C1 segment of cervical spinal cord (tissue), 14 donors: ENCODE measurements at regions not wholly inside any gene's neighbourhood (a gene's known extent, or its start where the extent isn't known, plus 50 kb on each side); places are given as distances from the start of the nearest gene placed in this dataset.

ENCODE experiments used
- DNase-seq, 14 donors: peaks; one replicate each; lab custom pipeline; 2025; lab: John Stamatoyannopoulos, UW

DNA sequence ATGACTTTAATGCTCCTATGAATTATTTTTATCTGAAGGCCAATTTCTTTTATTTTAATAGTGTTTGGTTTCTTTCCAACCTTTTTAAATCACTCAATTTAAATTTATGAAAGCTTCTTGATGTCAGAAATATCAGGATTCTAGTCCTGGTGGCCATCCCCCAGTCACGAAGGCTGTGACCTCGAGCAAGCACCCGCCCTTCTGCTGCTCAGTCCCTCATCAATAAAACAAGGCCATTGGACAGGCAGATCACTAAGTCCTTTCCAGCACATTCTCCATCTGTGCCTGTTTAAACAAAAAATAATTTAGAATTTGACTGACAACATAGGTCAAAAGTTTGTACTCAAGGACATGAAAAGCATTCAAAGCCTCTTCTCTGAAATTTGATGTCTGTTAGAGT is 483.6 kb upstream of the VRK2 start:
- DNase-seq: no peak

DNA sequence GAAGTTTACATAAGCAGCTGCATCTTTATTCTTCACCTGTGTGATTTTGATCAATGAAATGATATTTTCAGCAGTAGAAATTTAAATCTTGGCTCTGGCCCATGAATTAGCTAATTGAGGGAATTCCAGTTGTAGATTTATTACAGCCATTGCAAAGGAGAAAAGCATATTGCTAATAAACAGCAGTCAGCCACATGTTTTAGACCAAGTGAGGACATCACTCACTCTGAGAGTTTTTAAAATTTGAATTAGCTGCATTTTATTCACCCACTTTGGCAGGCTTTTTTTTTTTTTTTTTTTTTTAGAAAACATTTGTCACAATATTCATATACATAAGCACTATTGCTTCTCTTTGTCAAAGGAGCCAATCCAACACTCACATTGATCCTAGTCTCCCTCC is 479.4 kb upstream of the VRK2 start:
- no peak for DNase-seq

DNA sequence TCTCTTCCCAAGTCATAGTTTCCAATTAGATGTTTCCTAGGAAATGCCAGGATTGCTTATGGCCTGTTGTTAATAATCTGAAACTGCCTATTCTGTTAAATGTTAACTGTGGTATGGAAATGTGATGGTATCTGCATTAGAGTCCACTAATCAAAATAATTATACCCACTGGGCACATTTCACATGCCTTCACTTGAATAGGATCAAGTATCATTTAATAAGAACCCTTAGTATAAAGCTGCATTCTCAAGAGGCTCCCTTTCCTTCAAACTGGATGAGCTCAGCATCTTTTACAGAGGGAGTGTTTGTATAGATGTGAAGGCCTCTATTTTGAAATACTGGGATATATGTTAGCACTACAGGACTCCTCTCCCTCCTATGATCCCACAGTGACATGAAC is 477.2 kb upstream of the VRK2 start:
- DNase-seq: no peak

DNA sequence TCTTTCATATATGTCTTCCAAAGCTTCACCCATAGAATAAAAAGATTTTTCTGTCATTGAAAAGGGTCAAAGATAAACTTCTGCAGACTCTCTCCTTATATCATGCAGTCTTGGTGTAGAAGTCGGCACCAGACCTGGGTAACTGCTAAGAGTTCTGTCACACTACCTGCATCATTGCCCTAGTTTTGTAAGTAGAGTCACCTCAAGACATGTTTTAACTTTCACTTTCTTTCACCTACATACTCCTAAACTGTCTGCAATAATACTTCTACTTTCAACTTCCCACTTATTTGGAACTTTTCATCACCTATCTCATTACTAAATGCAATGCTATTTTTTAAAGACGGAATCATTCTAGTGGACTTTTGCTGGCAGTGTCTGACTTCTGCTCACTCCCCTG is 475.6 kb upstream of the VRK2 start:
- no peak for DNase-seq

GRCh38 chr2:57575700-57576268 is 470.8 kb upstream of the VRK2 start:
- no peak for DNase-seq

DNA sequence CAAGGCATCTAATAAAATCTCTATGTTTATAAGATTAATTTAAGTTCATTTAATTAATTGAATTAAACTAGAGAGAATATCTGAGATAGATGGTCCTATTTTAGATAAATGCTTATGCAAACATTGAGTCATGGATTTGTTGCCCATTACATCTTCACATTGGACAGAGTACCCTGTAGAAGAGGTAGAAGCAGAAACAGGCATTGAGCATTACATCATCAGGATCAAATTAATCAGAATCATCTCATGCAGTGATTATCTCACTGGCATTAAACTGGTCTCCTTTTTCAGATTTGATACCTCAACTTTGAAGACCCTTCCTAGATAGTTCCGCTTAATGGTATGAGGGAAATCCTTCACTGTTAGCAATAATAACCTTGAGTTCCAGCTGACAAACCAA is 469.6 kb upstream of the VRK2 start:
- DNase-seq: no peak

DNA sequence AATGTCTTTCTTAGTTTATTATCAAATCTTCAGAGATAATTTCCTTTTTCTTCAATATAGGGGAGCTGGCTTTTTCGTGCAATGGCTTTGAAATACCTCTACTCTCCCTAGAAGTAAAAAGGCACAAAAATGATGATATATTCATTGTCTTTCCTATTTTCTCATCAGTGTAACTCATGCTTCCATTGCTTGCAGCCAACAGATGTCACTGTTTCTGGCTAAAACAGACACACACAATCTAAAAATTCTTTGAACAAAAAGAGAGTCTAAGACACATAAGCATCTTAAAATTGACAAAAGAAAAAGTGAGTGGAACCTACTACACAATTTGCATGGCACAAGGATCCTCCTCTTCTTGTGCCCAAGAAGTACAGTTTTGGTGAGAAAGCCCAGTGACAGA is 448.7 kb upstream of the VRK2 start:
- DNase-seq: no peak

DNA sequence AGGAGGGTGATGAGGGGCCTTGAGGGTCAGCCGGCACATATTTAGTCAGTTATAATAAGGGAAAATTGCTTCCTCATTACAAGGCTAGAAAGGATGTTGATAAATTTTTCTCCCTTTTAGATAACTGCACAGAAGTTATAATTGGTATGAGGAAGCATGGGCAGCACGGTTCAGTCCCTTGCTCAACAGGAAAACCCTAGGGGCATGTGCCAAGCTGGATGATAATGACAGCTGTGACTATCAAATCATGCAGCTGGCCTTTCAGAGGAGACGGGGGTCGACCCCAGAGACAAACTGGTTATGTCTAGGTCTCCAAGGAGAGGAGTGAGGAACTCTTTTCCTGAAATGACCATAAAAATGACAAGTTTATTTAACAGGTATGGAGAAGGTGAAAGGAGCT is 448.1 kb upstream of the VRK2 start:
- no peak for DNase-seq

GRCh38 chr2:57602733-57603132 is 443.9 kb upstream of the VRK2 start:
- no peak for DNase-seq

GRCh38 chr2:57614988-57615387 is 431.6 kb upstream of the VRK2 start:
- DNase-seq: no peak

DNA sequence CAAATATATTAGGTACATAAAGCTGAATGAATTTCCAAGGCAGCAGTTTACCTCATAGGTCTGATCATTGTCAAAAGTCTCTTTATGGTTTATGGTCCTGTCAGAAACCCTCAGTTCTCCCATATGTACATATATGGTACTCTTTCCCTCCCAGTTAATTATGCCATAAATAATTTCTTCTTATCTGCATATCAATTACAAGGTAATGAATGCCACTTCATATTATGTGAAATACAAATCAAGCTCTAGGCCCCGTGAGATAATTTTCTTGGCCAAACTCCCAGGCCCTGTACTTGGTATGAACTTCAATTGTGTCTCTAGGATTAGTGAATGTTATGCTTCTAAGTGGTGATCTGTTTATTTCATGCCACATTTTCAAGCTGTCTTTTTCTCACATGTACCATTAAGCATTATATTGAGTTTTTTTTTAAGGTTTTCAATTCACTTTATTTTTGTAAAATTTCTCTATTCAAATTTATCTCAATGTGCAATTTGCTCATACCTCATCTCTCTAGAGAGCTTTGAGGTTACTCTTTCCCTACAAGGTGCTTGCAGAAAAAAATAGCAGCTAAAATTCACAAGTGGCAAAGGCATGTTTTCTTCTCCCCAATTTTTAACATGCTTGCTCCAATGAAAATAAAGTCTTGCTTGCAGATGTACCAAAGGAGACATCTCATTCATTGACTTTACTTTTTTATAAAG is 430.6 kb upstream of the VRK2 start:
- no peak for DNase-seq

- DNase-seq: no peak
These were observed 429.3 kb upstream of the VRK2 start for GRCh38 chr2:57617318-57617717.

- no peak for DNase-seq
These were observed 425.4 kb upstream of the VRK2 start for GRCh38 chr2:57621122-57621663.

GRCh38 chr2:57622009-57622408 is 424.6 kb upstream of the VRK2 start:
- no peak for DNase-seq

DNA sequence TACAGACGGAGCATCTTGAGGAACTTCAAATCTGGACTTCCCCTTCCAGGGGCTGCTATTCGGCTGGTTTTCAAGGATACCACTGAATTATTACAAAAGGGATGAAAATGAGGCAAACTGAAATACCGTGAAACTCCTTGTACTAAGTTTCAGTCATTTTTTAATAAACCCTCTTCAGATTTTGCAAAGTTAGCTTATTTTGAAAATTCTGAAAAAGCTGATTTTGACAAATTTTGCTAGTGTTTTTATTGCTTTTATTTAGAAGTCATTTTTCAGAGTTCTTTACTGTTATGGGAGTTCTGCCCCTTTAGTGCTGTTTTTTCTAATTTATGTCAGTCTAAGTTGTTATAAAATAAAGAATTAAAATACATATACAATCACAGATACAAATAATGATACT is 390.4 kb upstream of the VRK2 start:
- DNase-seq: no peak

GRCh38 chr2:57669570-57669969 is 377.0 kb upstream of the VRK2 start:
- DNase-seq: no peak

GRCh38 chr2:57674025-57674424 is 372.6 kb upstream of the VRK2 start:
- DNase-seq: no peak

- DNase-seq: no peak
These were observed 371.9 kb upstream of the VRK2 start for GRCh38 chr2:57674743-57675142.

GRCh38 chr2:57677296-57677695 is 369.3 kb upstream of the VRK2 start:
- no peak for DNase-seq

DNA sequence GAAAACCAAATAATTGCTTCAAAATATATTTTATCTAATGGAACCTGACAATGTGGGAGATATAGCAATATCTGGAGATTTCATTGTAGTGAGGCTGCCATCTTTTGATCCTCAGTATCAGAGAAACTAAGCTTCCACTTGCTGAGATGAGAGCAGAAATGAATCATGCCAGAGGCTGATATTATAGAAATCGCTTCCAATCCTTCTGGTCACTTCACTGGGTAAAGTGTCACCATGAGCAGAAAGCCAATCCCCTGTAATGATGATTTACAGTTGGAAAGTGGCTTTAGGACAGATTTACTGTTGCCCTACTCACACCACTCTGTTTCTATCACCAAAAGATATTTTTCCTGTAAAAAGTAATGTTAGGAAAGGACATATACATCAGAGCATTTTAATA is 365.0 kb upstream of the VRK2 start:
- no peak for DNase-seq

DNA sequence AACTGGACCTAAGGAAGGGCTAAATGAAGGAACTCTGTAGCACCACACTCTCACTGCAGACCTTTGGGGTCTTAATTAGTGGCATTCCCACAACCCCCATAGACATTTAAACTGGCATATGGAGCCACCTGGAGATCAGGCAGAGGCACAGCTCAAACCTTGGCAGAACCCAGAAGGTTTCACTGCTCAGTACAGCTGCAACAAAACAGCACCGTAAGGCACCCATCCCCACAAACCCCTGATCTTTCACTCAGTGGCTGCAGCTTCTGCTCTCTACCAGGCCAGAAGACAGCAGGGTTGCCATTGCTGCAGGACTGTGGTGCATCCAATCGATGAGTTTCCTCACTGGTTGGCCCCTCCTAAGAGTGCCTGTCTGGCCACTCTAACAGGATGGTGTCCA is 361.6 kb upstream of the VRK2 start:
- no peak for DNase-seq

- no peak for DNase-seq
These were observed 354.2 kb upstream of the VRK2 start for GRCh38 chr2:57692395-57692794.

- DNase-seq: no peak
These were observed 353.4 kb upstream of the VRK2 start for GRCh38 chr2:57693177-57693576.

DNA sequence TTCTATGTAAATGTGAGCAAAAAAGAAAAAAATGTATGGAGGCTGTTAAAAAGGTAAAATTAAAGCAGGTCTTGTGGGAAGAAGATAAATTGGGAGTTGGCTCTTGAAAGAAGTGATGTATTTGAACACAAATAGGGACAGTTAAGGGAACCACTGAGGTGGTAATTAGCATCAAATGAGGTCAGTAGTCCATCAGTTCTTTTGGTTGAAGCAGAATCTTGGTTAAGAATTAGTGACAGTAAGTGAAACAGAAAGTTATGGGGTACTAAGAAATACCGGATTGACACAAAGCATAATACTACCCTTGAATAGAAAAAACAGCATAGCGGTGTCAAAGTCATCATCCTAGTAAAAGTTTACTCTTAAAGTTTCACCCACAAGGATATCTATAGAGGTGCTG is 352.6 kb upstream of the VRK2 start:
- no peak for DNase-seq
